Esophagus squamous epithelium (tissue), 4 donors: ENCODE measurements at regions not wholly inside any gene's neighbourhood (a gene's known extent, or its start where the extent isn't known, plus 50 kb on each side); places are given as distances from the start of the nearest gene placed in this dataset.

Experiments used
- CTCF ChIP-seq, 6 experiments: fragments of 450-650 bp in 4 of 6; fragments of 200-600 bp in 2 of 6; sonication (generic) in 2 of 6; IDR thresholded peaks; one replicate each; pipeline ENCODE4 v1.5.1; 2016 to 2019; ENCODE audit warnings: antibody characterized with exemption in 6 of 6, mild to moderate bottlenecking in 4 of 6, moderate library complexity in 4 of 6
- POLR2A ChIP-seq, 4 donors: fragments of 450-650 bp; IDR thresholded peaks; one replicate each; pipeline ENCODE4 v1.6.1; 2017; ENCODE audit warnings: antibody characterized with exemption in 4 of 4, mild to moderate bottlenecking in 4 of 4, moderate library complexity in 3 of 4

- TF ChIP-seq CTCF (IDR thresholded peaks at IDR 0.05) (no peak), POLR2A (IDR thresholded peaks at IDR 0.05) (no peak)
Measured at GRCh38 chr16:65936096-65936495, 430.4 kb upstream of the CDH5 start.
